ENCODE measurements at regions not wholly inside any gene's neighbourhood (a gene's known extent, or its start where the extent isn't known, plus 50 kb on each side); places are given as distances from the start of the nearest gene placed in this dataset.

DNA sequence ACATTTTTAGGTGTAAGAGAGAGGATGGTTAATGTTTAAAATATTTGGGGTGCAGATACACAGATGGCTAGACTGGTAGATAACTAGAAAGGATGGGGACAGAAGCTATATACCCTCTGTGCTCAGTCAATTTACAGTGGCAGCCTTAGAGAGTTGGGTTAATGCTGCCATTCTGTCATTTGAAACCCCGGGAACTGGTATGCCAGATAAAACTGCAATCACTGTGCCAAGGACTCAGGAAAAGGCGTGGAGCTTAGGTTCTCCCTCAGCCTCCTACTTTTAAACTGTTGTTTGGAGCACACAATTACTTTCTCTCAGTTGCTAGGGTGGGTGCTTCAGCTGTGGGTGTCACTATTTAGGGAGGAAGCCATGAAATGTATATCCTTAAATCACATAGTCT lies 90.0 kb upstream of the HNRNPU start:
- 92 to 96% methylated on average over 2 of the region's 2 CpGs for WGBS, 2 experiments
- H3K4me3 ChIP-seq (ENCODE audit: insufficient read depth, low read depth, low read length): no peak overlapping the region
- no peaks in the 10 kb centered on the region for H3K9me3 ChIP-seq (ENCODE audit: control insufficient read depth, low read length)
- no peaks in the 10 kb centered on the region for H3K36me3 ChIP-seq (ENCODE audit: control insufficient read depth, insufficient read depth, low read length)
- no peaks in the 10 kb centered on the region for H3K4me1 ChIP-seq (ENCODE audit: control insufficient read depth, insufficient read depth, low read length)
- no peaks in the 10 kb centered on the region for H3K27me3 ChIP-seq (ENCODE audit: control insufficient read depth, insufficient read depth, low read length, poor library complexity, severe bottlenecking)
- H3K27ac ChIP-seq (ENCODE audit: insufficient read depth, low read depth, low read length, poor library complexity, severe bottlenecking): no peak overlapping the region

DNA sequence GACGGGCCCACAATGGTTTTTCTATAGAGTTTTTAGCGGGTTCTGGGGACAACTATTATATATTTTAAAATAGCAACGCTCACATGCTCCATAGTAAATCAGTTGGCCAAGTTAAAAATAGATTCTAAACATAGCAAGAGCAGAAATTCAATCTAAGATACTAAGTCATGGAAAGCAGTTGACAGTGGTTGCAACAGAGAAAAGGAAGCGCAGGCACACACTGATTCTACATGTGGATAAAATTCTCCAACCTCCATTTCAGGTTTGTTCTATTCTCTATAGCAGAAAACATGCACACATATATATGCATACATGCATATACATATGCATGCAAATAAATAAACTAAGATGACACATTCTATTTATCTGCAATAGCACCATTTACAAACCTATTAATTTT lies 89.6 kb upstream of the HNRNPU start:
- Histone ChIP-seq H3K9me3 (ENCODE audit: control insufficient read depth, low read length) (no peaks in the 10 kb centered on the region), H3K4me3 (ENCODE audit: insufficient read depth, low read depth, low read length) (no peak overlapping the region), H3K4me1 (ENCODE audit: control insufficient read depth, insufficient read depth, low read length) (no peaks in the 10 kb centered on the region), H3K27ac (ENCODE audit: insufficient read depth, low read depth, low read length, poor library complexity, severe bottlenecking) (no peak overlapping the region), H3K36me3 (ENCODE audit: control insufficient read depth, insufficient read depth, low read length) (no peaks in the 10 kb centered on the region), H3K27me3 (ENCODE audit: control insufficient read depth, insufficient read depth, low read length, poor library complexity, severe bottlenecking) (no peaks in the 10 kb centered on the region)
- WGBS, 2 experiments: 90 to 95% methylated on average over 2 to 4 of the region's 4 CpGs

- Histone ChIP-seq H3K36me3 (ENCODE audit: control insufficient read depth, insufficient read depth, low read length) (no peaks in the 10 kb centered on the region), H3K9me3 (ENCODE audit: control insufficient read depth, low read length) (no peaks in the 10 kb centered on the region), H3K4me1 (ENCODE audit: control insufficient read depth, insufficient read depth, low read length) (no peaks in the 10 kb centered on the region), H3K27me3 (ENCODE audit: control insufficient read depth, insufficient read depth, low read length, poor library complexity, severe bottlenecking) (no peaks in the 10 kb centered on the region), H3K27ac (ENCODE audit: insufficient read depth, low read depth, low read length, poor library complexity, severe bottlenecking) (no peak overlapping the region), H3K4me3 (ENCODE audit: insufficient read depth, low read depth, low read length) (no peak overlapping the region)
- WGBS, 2 experiments: 85 to 87% methylated on average over 8 of the region's 8 CpGs
Observed at GRCh38 chr1:244952940-244953339, 88.6 kb upstream of the HNRNPU start.

DNA sequence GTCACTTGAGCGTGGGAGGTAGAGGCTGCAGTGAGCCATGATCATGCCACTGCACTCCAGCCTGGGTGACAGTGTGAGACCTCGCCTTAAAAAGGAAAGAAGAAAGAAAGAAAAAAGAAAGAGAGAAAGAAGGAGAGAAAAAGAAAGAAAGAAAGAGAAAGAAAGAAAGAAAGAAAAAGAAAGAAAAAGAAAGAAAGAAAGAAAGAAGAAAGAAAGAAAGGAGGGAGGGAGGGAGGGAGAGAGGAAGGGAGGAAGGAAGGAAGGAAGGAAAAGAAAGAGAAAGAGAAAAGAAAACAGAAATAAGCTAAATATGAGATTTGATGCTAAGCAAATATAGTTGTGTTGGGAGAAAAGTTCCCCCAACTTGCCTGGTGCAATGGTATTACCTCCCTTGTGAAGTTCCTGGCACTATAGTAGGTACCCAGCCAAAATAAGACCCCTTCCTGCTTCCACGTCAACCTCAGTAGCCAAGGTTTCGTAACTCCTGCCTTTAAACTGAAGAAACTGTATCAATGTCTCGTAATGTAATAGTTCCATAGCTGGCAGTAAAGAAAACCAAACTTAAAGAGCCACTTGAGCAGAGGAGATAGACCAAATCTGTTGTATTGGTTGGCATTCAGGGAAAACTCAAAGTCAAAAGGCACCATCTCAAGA lies 88.1 kb upstream of the HNRNPU start:
- no peak overlapping the region for H3K27ac ChIP-seq (ENCODE audit: insufficient read depth, low read depth, low read length, poor library complexity, severe bottlenecking)
- no peaks in the 10 kb centered on the region for H3K9me3 ChIP-seq (ENCODE audit: control insufficient read depth, low read length)
- WGBS, 2 experiments: 91 to 95% methylated on average over 5 of the region's 5 CpGs
- H3K4me1 ChIP-seq (ENCODE audit: control insufficient read depth, insufficient read depth, low read length): no peaks in the 10 kb centered on the region
- H3K4me3 ChIP-seq (ENCODE audit: insufficient read depth, low read depth, low read length): no peak overlapping the region
- H3K27me3 ChIP-seq (ENCODE audit: control insufficient read depth, insufficient read depth, low read length, poor library complexity, severe bottlenecking): no peaks in the 10 kb centered on the region
- H3K36me3 ChIP-seq (ENCODE audit: control insufficient read depth, insufficient read depth, low read length): no peaks in the 10 kb centered on the region

- Histone ChIP-seq H3K36me3 (ENCODE audit: control insufficient read depth, insufficient read depth, low read length) (no peaks in the 10 kb centered on the region), H3K4me3 (ENCODE audit: insufficient read depth, low read depth, low read length) (no peak overlapping the region), H3K9me3 (ENCODE audit: control insufficient read depth, low read length) (no peaks in the 10 kb centered on the region), H3K4me1 (ENCODE audit: control insufficient read depth, insufficient read depth, low read length) (no peaks in the 10 kb centered on the region), H3K27me3 (ENCODE audit: control insufficient read depth, insufficient read depth, low read length, poor library complexity, severe bottlenecking) (no peaks in the 10 kb centered on the region), H3K27ac (ENCODE audit: insufficient read depth, low read depth, low read length, poor library complexity, severe bottlenecking) (no peak overlapping the region)
- 92% methylated on average over 4 of the region's 4 CpGs for WGBS, 2 experiments
Observed at GRCh38 chr1:244948416-244948815, 84.1 kb upstream of the HNRNPU start.

DNA sequence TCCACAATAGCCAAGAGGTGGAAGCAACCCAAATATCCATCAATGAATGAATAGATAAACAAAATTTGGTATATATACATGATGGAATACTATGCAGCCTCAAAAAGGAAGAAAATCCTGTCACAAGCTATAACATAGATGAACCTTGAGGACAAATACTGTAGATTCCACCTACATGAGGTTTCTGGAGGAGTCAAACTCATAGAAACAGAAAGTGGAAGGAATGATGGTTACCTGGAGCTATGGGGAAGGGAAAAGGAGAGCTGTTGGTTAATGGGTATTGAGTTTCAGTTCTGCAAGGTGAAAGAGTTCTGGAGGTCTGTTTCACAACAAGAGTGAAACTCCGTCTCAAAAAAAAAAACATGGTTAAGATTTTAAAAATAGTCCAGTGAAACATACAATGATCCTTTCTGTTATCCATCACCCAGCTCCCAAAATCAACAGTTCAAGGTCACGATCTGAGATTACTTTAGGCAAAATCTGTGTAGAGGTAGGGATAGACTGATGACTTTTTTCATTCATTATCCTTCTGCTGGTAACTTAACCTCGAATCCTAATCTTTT lies 80.8 kb upstream of the HNRNPU start:
- Histone ChIP-seq H3K27ac (ENCODE audit: insufficient read depth, low read depth, low read length, poor library complexity, severe bottlenecking) (no peak overlapping the region), H3K4me1 (ENCODE audit: control insufficient read depth, insufficient read depth, low read length) (no peaks in the 10 kb centered on the region), H3K27me3 (ENCODE audit: control insufficient read depth, insufficient read depth, low read length, poor library complexity, severe bottlenecking) (no peaks in the 10 kb centered on the region), H3K36me3 (ENCODE audit: control insufficient read depth, insufficient read depth, low read length) (no peaks in the 10 kb centered on the region), H3K4me3 (ENCODE audit: insufficient read depth, low read depth, low read length) (no peak overlapping the region), H3K9me3 (ENCODE audit: control insufficient read depth, low read length) (no peaks in the 10 kb centered on the region)
- 80 to 89% methylated on average over 2 to 3 of the region's 3 CpGs for WGBS, 2 experiments

DNA sequence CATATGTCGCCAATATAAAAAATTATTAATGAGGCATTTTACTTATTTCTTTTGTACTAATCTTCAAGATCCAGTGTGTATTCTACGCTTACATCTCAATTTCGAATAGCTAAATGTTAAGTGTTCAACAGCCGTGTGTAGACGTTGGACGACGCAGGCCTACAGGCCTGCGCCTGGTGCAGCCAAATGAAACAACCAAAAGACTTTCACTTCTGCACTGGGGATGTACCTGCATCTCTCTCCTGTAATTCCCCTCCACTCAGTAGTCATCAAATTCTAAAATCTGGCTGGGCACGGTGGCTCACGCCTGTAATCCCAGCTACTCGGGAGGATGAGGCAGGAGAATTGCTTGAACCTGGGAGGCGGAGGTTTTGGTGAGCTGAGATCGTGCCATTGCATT lies 76.8 kb upstream of the HNRNPU start:
- Histone ChIP-seq H3K9me3 (ENCODE audit: control insufficient read depth, low read length) (no peaks in the 10 kb centered on the region), H3K4me1 (ENCODE audit: control insufficient read depth, insufficient read depth, low read length) (no peaks in the 10 kb centered on the region), H3K27ac (ENCODE audit: insufficient read depth, low read depth, low read length, poor library complexity, severe bottlenecking) (no peak overlapping the region), H3K27me3 (ENCODE audit: control insufficient read depth, insufficient read depth, low read length, poor library complexity, severe bottlenecking) (no peaks in the 10 kb centered on the region), H3K4me3 (ENCODE audit: insufficient read depth, low read depth, low read length) (no peak overlapping the region), H3K36me3 (ENCODE audit: control insufficient read depth, insufficient read depth, low read length) (no peaks in the 10 kb centered on the region)
- 85 to 89% methylated on average over 13 of the region's 13 CpGs for WGBS, 2 experiments

DNA sequence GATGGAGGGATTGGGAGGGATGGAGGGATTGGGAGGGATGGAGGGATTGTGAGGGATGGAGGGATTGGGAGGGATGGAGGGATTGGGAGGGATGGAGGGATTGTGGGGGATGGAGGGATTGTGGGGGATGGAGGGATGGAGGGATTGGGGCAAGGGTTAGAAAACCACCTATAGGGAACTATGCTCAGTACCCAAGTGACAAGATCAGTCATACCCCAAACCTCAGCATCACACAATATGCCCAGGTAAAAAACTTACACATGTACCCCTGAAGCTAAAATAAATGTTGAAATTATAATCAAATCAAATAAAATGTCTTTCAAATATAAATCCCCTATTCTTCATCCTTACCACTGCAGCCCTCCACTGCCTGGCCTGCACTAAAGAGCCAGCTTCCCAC lies 72.8 kb upstream of the HNRNPU start:
- Histone ChIP-seq H3K9me3 (ENCODE audit: control insufficient read depth, low read length) (no peaks in the 10 kb centered on the region), H3K27me3 (ENCODE audit: control insufficient read depth, insufficient read depth, low read length, poor library complexity, severe bottlenecking) (no peaks in the 10 kb centered on the region), H3K27ac (ENCODE audit: insufficient read depth, low read depth, low read length, poor library complexity, severe bottlenecking) (no peak overlapping the region), H3K4me3 (ENCODE audit: insufficient read depth, low read depth, low read length) (no peak overlapping the region), H3K4me1 (ENCODE audit: control insufficient read depth, insufficient read depth, low read length) (no peaks in the 10 kb centered on the region), H3K36me3 (ENCODE audit: control insufficient read depth, insufficient read depth, low read length) (no peaks in the 10 kb centered on the region)

GRCh38 chr1:244920911-244921761 lies 56.8 kb upstream of the HNRNPU start:
- Histone ChIP-seq H3K27me3 (ENCODE audit: control insufficient read depth, insufficient read depth, low read length, poor library complexity, severe bottlenecking) (peaks cover 20% of the 10 kb centered on the region), H3K4me3 (ENCODE audit: insufficient read depth, low read depth, low read length) (no peak overlapping the region), H3K4me1 (ENCODE audit: control insufficient read depth, insufficient read depth, low read length) (no peaks in the 10 kb centered on the region), H3K36me3 (ENCODE audit: control insufficient read depth, insufficient read depth, low read length) (no peaks in the 10 kb centered on the region), H3K27ac (ENCODE audit: insufficient read depth, low read depth, low read length, poor library complexity, severe bottlenecking) (no peak overlapping the region), H3K9me3 (ENCODE audit: control insufficient read depth, low read length) (no peaks in the 10 kb centered on the region)
- 41 to 89% methylated on average over 1 to 4 of the region's 4 CpGs for WGBS, 2 experiments

All from ectodermal cell (in vitro differentiated cells).